Activated CD4-positive, alpha-beta T cell treated with anti-CD3 and anti-CD28 coated beads, Interleukin-2, amount 10 ng/mL, durations not matched to agents 24 days and 14 days (primary cell): ENCODE measurements at regions not wholly inside any gene's neighbourhood (a gene's known extent, or its start where the extent isn't known, plus 50 kb on each side); places are given as distances from the start of the nearest gene placed in this dataset.

Source experiments
- DNase-seq: peaks from one replicate; pipeline ENCODE4 v3.0.0; 2022
- H3K27ac Mint-ChIP-seq: one replicate; pipeline ENCODE4 v1.8.0; 2022; ENCODE audit warnings: mild to moderate bottlenecking, mixed read lengths
- H3K27me3 Mint-ChIP-seq: one replicate; pipeline ENCODE4 v1.8.0; 2022; ENCODE audit warnings: mixed read lengths
- H3K36me3 Mint-ChIP-seq: one replicate; pipeline ENCODE4 v1.8.0; 2022; ENCODE audit warnings: low read depth, mild to moderate bottlenecking, mixed read lengths
- H3K4me1 Mint-ChIP-seq: one replicate; pipeline ENCODE4 v1.8.0; 2021; ENCODE audit warnings: mixed read lengths
- H3K4me3 Mint-ChIP-seq: one replicate; pipeline ENCODE4 v1.8.0; 2022; ENCODE audit warnings: mild to moderate bottlenecking, moderate library complexity, mixed read lengths
- H3K9me3 Mint-ChIP-seq: one replicate; pipeline ENCODE4 v1.8.0; 2021; ENCODE audit warnings: mixed read lengths
- intact Hi-C: fragments of 100-400 bp; cut with micrococcal nuclease; formaldehyde crosslinking; loops from one replicate; pipeline ENCODE4 v1.15.1; 2023

DNA sequence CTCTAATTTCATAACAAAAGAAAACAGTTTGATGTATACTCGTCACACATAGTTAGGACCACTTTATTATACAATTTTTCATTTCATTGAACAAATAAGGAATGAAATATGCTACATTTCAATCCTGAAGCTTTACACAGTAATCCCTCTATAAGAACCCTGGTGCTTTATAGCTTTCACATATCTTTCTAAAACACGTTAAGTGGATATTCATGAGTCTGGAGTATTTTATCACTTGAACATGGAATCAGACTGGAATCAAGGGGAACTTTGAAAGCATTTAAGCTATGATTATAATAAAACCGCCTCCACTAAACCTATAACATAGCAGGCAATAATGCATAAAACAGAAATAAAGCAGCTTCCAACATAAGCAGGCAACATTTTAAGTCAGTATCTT, 476.6 kb downstream of the COL11A1 start:
- H3K9me3 Mint-ChIP-seq = no peaks in the 10 kb centered on the region
- intact Hi-C loops = no loop called here
- no peak overlapping the region for H3K4me3 Mint-ChIP-seq
- no peaks in the 10 kb centered on the region for H3K4me1 Mint-ChIP-seq
- no peak for DNase-seq
- no peak overlapping the region for H3K27ac Mint-ChIP-seq
- H3K36me3 Mint-ChIP-seq = no peaks in the 10 kb centered on the region
- H3K27me3 Mint-ChIP-seq = no peaks in the 10 kb centered on the region

DNA sequence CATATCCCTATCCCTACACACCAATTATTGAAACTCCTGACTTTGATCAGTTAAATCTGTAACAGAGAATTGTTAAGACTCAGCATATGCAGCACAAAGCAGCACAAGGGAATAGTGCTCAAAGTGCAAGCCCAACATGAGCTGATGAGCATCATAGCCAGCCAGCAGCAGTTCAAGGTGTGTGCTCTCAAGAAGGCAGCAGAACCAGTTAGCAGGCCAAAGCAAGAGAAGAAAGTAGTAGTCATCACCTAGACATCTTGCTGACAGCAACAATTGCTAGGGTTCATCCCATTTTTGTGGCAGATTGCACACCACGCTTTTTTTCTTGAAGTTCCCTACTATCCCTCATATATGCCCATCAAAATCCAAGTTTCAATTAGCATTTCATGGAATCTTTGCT, 478.3 kb downstream of the COL11A1 start:
- intact Hi-C loops = no loop called here

DNA sequence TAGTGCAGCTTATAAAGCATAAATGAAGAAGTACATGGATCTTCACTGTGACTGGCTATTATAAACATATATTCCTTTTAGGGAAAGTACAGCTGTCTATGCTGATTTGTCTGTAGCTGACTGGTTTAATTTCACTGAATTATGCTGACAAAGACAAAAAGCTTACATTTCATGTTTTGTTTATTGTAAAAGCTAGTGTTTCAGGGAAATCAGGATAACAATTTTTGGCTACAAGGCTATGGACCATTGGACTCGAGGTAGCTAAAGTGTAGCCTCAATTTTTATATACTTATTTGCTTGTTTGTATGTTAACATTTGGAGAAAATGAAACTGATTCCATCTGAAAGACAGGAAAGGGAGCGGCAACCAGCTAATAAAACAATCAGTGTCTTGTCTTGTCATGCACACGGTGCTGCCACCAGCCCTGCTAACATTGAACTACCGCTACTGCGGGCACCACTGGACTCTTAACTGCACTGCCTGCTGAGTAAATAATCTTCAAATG, 480.2 kb downstream of the COL11A1 start:
- H3K4me3 Mint-ChIP-seq = no peak overlapping the region
- intact Hi-C loops = no loop called here
- H3K4me1 Mint-ChIP-seq = no peaks in the 10 kb centered on the region
- no peak for DNase-seq
- no peaks in the 10 kb centered on the region for H3K27me3 Mint-ChIP-seq
- H3K36me3 Mint-ChIP-seq = no peaks in the 10 kb centered on the region
- H3K9me3 Mint-ChIP-seq = no peaks in the 10 kb centered on the region
- no peak overlapping the region for H3K27ac Mint-ChIP-seq

More for the DNA sequence above, 478.3 kb downstream of the COL11A1 start:
- Mint-ChIP-seq H3K4me1 (no peaks in the 10 kb centered on the region), H3K27me3 (no peaks in the 10 kb centered on the region), H3K36me3 (no peaks in the 10 kb centered on the region), H3K27ac (no peak overlapping the region), H3K4me3 (no peak overlapping the region), H3K9me3 (no peaks in the 10 kb centered on the region)
- no peak for DNase-seq

DNA sequence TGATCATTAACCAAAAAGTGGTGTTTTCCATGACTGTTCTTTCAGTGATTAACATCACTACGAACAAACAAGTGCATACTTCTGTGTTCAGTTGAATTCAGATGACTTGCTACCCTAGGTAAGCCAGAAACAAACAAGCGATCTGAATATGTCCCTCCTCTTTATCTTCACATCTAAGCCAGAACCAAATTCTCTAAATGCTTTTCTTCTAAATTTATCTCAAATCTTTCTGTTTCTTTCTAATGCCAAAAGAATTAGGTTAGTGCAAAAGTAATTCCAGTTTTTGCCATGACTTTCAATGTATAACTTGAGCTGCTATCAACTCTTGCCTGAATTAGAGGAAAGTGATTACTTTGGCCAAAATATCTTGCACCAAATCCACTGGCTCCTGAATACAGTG, 481.2 kb downstream of the COL11A1 start:
- no peak overlapping the region for H3K27ac Mint-ChIP-seq
- no peaks in the 10 kb centered on the region for H3K36me3 Mint-ChIP-seq
- DNase-seq = no peak
- H3K4me3 Mint-ChIP-seq = no peak overlapping the region
- H3K27me3 Mint-ChIP-seq = no peaks in the 10 kb centered on the region
- intact Hi-C loops = no loop called here
- no peaks in the 10 kb centered on the region for H3K4me1 Mint-ChIP-seq
- H3K9me3 Mint-ChIP-seq = no peaks in the 10 kb centered on the region

GRCh38 chr1:102615896-102616295, 492.4 kb downstream of the COL11A1 start:
- Mint-ChIP-seq H3K9me3 (no peaks in the 10 kb centered on the region), H3K27me3 (no peaks in the 10 kb centered on the region), H3K36me3 (no peaks in the 10 kb centered on the region), H3K27ac (no peak overlapping the region), H3K4me3 (no peak overlapping the region), H3K4me1 (no peaks in the 10 kb centered on the region)
- intact Hi-C loops = loop anchor here (5.0 kb wide), 1 partner anchor 49 kb away; no protein-coding TSS in a partner anchor
- DNase-seq = no peak

DNA sequence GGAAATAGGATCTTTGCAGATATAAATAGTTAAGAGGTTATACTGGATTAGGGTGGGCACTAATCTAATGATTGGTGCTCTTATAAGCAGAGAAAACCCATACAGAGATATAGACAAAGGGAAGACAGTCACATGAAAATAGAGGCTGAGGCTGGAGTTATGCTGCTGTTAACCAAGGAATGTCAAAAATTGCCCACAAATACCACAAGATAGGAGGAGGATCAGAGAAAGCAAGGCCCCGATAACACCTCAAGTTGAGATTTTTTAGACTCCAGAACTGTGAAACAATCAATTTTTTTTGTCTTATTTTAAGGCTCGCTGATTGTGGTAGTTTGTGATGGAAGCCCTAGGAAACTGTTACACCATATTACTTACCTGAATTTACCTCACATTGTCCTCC, 513.2 kb downstream of the COL11A1 start:
- Mint-ChIP-seq H3K27me3 (no peaks in the 10 kb centered on the region), H3K4me1 (no peaks in the 10 kb centered on the region), H3K4me3 (no peak overlapping the region), H3K27ac (no peak overlapping the region), H3K36me3 (no peaks in the 10 kb centered on the region), H3K9me3 (no peaks in the 10 kb centered on the region)
- intact Hi-C loops = no loop called here
- no peak for DNase-seq

DNA sequence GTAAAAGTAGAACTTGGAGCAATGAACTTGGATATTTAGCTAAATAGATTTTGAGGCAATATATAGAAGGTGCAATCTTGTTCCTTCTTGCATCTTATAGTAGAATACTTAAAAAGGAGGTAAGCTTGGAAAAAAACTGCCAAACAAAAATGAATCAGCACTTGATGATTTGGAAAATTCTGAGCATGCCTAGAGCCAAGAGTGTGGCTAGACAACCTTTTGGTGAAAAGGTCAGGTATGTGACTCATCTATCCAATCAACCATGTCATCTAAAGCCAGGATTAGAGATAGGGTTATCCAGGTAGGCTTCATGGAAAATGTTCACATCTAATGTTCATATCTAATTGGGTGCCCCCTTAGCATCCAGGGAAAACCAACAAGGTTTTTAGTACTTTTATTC, 515.0 kb downstream of the COL11A1 start:
- intact Hi-C loops = no loop called here
- Mint-ChIP-seq H3K9me3 (no peaks in the 10 kb centered on the region), H3K4me3 (no peak overlapping the region), H3K27me3 (no peaks in the 10 kb centered on the region), H3K36me3 (no peaks in the 10 kb centered on the region), H3K27ac (no peak overlapping the region), H3K4me1 (no peaks in the 10 kb centered on the region)
- DNase-seq = no peak

DNA sequence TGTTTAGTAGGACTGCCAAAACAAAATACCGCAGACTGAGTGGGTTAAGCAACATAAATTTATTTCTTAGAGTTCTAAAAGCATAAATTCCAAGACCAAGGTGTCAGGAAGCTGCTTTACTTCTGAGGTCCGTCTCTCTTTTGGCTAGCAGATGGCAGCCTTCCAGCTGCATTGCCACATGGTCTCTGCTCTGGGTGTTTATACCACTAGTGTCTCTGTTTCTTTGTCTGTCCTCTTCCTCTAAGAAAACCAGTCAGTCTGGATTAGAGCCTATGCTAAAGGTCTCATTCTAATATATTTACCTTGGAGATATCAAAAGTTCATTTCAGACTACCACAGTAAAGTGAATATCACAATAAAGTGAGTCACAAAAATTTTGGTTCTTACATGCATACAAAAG, 519.8 kb downstream of the COL11A1 start:
- DNase-seq = no peak
- intact Hi-C loops = no loop called here
- no peak overlapping the region for H3K4me3 Mint-ChIP-seq
- H3K36me3 Mint-ChIP-seq = no peaks in the 10 kb centered on the region
- no peaks in the 10 kb centered on the region for H3K4me1 Mint-ChIP-seq
- no peaks in the 10 kb centered on the region for H3K27me3 Mint-ChIP-seq
- no peaks in the 10 kb centered on the region for H3K9me3 Mint-ChIP-seq
- H3K27ac Mint-ChIP-seq = no peak overlapping the region

- no peak for DNase-seq
- intact Hi-C loops = no loop called here
- no peak overlapping the region for H3K4me3 Mint-ChIP-seq
- H3K36me3 Mint-ChIP-seq = no peaks in the 10 kb centered on the region
- no peaks in the 10 kb centered on the region for H3K9me3 Mint-ChIP-seq
- H3K27ac Mint-ChIP-seq = no peak overlapping the region
- no peaks in the 10 kb centered on the region for H3K27me3 Mint-ChIP-seq
- H3K4me1 Mint-ChIP-seq = no peaks in the 10 kb centered on the region
Measured at GRCh38 chr1:102586022-102586421, 522.3 kb downstream of the COL11A1 start.

DNA sequence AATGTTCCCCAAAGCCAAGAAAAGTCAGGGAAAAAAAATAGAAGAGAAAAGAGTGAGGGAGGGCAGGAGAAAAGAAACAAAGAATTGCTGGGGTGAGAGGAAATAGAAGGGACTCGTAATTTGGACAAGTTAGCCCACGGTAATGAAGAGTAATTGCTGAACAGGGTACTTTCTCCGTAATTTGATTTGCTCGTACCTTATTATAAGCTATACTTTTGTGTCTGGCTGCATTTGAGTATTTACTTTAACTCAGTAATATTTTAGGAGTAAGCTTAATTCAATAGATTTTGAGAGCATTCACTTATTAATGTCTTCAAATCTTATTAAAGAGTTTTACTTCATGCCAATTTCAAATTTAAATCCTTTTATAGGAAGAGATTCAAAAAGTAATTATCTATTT, 527.5 kb downstream of the COL11A1 start:
- intact Hi-C loops = no loop called here
- H3K36me3 Mint-ChIP-seq = no peaks in the 10 kb centered on the region
- H3K4me1 Mint-ChIP-seq = no peaks in the 10 kb centered on the region
- no peak overlapping the region for H3K4me3 Mint-ChIP-seq
- no peaks in the 10 kb centered on the region for H3K9me3 Mint-ChIP-seq
- no peak overlapping the region for H3K27ac Mint-ChIP-seq
- H3K27me3 Mint-ChIP-seq = no peaks in the 10 kb centered on the region
- no peak for DNase-seq

GRCh38 chr1:102578804-102579203, 529.5 kb downstream of the COL11A1 start:
- H3K4me1 Mint-ChIP-seq = no peaks in the 10 kb centered on the region
- H3K4me3 Mint-ChIP-seq = no peak overlapping the region
- H3K27me3 Mint-ChIP-seq = no peaks in the 10 kb centered on the region
- intact Hi-C loops = no loop called here
- no peaks in the 10 kb centered on the region for H3K36me3 Mint-ChIP-seq
- no peak overlapping the region for H3K27ac Mint-ChIP-seq
- no peak for DNase-seq
- H3K9me3 Mint-ChIP-seq = no peaks in the 10 kb centered on the region

DNA sequence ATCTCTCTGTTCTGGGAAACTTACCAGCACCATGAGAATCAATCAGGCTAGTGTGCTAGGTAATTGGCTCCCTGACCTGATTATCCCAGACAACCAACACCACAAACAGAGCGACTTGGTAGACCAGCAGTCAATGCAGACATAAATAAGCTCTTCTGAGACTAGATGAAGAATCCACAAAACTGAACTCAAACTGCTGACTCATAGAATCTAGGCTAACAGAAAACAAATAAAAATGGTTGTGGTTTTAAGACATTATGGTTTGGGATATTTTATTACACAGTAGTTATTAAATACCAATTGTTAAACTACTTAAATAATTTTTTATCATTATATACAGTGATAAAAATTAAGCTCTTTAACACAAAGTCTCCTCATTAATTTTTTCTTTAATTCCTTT, 535.7 kb downstream of the COL11A1 start:
- no peaks in the 10 kb centered on the region for H3K36me3 Mint-ChIP-seq
- H3K27ac Mint-ChIP-seq = no peak overlapping the region
- no peaks in the 10 kb centered on the region for H3K9me3 Mint-ChIP-seq
- no peaks in the 10 kb centered on the region for H3K4me1 Mint-ChIP-seq
- H3K27me3 Mint-ChIP-seq = no peaks in the 10 kb centered on the region
- DNase-seq = no peak
- intact Hi-C loops = no loop called here
- H3K4me3 Mint-ChIP-seq = no peak overlapping the region

- no peaks in the 10 kb centered on the region for H3K27me3 Mint-ChIP-seq
- no peak overlapping the region for H3K27ac Mint-ChIP-seq
- no peak for DNase-seq
- H3K4me1 Mint-ChIP-seq = no peaks in the 10 kb centered on the region
- H3K36me3 Mint-ChIP-seq = no peaks in the 10 kb centered on the region
- no peaks in the 10 kb centered on the region for H3K9me3 Mint-ChIP-seq
- no peak overlapping the region for H3K4me3 Mint-ChIP-seq
- intact Hi-C loops = loop anchor here (5.0 kb wide), 1 partner anchor 51 kb away; no protein-coding TSS in a partner anchor
Measured at GRCh38 chr1:102566182-102566581, 542.1 kb downstream of the COL11A1 start.

DNA sequence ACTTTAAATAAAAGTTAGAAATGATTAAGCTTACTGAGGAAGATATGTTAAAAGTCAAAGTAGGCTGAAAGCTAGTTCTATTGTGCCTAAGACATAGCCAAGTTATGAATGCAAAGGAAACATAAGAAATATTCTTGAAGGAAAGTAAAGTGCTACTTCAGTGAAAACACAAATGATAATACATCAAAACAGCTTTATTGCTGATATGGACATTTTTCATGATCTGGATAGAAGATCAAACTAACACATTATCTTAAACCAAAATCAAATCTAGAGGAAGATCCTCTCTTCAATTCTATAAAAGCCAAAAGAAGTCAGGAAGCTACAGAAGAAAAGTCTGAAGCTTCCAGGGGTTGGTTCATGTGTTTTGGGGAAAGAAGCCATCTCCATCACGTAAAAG, 545.9 kb downstream of the COL11A1 start:
- no peak for DNase-seq
- Mint-ChIP-seq H3K4me1 (no peaks in the 10 kb centered on the region), H3K27ac (no peak overlapping the region), H3K36me3 (no peaks in the 10 kb centered on the region), H3K9me3 (no peaks in the 10 kb centered on the region), H3K27me3 (no peaks in the 10 kb centered on the region), H3K4me3 (no peak overlapping the region)
- intact Hi-C loops = no loop called here

DNA sequence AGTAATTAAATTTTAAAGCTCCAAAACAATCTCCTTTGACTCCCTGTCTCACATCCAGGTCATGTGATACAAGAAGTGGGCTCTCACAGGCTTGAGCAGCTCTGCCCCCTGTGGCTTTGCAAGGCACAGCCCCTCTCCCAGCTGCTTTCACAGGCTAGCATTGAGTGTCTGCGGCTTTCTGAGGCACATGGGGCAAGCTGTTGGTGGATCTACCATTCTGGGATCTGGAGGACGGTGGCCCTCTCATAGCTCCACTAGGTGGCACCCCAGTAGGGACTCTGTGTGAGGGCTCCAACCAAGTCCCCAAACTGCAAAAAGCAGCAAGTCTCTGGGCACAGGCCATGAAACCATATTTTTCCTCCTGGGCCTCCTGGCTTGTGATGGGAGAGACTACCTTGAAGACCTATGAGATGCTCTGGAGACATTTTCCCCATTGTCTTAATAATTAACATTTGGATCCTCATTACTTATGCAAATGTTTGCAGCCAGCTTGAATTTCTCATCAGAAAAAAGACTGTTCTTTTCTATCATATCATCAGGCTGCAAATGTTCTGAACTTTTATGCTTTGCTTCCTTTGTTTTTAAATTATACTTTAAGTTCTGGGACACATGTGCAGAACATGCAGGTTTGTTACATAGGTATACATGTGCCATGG, 554.1 kb upstream of the OLFM3 start:
- no peaks in the 10 kb centered on the region for H3K36me3 Mint-ChIP-seq
- no peaks in the 10 kb centered on the region for H3K4me1 Mint-ChIP-seq
- H3K9me3 Mint-ChIP-seq = peaks cover 6% of the 10 kb centered on the region
- H3K4me3 Mint-ChIP-seq = no peak overlapping the region
- DNase-seq = peak; percentile 57
- H3K27ac Mint-ChIP-seq = no peak overlapping the region
- no peaks in the 10 kb centered on the region for H3K27me3 Mint-ChIP-seq
- intact Hi-C loops = no loop called here
